GM13976 (cell line): ENCODE measurements at regions not wholly inside any gene's neighbourhood (a gene's known extent, or its start where the extent isn't known, plus 50 kb on each side); places are given as distances from the start of the nearest gene placed in this dataset.

Experiments used
- DNase-seq: peaks from one replicate; pipeline ENCODE4 v3.0.0; 2012; ENCODE audit warnings: low spot score
- CTCF ChIP-seq: IDR thresholded peaks from 2 replicates; pipeline ENCODE4 v1.5.1; 2012; ENCODE audit warnings: borderline replicate concordance, mild to moderate bottlenecking; ENCODE audit not compliant: insufficient read depth; ENCODE audit errors: extremely low read depth, missing control alignments, control extremely low read depth
- in situ Hi-C: fragments of 300-500 bp; cut with MboI; formaldehyde crosslinking; loops from one replicate; pipeline ENCODE4 v1.12.0; 2022; ENCODE audit warnings: low sequenced_read_pairs, mixed read lengths, inconsistent platforms; ENCODE audit not compliant: unreplicated experiment

- in situ Hi-C loops, result no loop called here
- DNase-seq, result no peak
- no peak for TF ChIP-seq CTCF
These were observed 78.0 kb upstream of the TNFSF18 start for GRCh38 chr1:173128742-173129141.

GRCh38 chr1:173127369-173128307 is 76.9 kb upstream of the TNFSF18 start:
- in situ Hi-C loops, result no loop called here
- TF ChIP-seq CTCF, result no peak
- DNase-seq, result no peak

DNA sequence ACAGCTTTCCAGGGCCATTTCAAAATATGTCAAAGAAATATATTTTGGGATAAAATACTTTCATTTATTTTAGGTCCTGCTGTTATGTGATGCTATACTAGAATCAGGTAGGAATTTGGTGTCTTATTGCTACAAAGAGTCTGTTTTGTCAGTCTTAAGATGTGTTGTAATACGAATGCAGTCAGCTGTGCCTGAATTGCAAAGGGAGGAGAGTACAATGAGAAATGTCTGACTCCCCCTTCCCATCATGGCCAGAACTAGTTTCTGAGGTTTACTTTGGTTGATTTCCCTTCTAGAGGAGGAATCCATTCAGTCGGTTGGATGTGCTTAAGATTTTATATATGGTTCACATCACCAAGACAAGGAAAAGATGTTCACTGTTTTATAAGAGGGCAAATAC is 75.7 kb upstream of the TNFSF18 start:
- TF ChIP-seq CTCF, result no peak
- DNase-seq, result no peak
- in situ Hi-C loops, result no loop called here

DNA sequence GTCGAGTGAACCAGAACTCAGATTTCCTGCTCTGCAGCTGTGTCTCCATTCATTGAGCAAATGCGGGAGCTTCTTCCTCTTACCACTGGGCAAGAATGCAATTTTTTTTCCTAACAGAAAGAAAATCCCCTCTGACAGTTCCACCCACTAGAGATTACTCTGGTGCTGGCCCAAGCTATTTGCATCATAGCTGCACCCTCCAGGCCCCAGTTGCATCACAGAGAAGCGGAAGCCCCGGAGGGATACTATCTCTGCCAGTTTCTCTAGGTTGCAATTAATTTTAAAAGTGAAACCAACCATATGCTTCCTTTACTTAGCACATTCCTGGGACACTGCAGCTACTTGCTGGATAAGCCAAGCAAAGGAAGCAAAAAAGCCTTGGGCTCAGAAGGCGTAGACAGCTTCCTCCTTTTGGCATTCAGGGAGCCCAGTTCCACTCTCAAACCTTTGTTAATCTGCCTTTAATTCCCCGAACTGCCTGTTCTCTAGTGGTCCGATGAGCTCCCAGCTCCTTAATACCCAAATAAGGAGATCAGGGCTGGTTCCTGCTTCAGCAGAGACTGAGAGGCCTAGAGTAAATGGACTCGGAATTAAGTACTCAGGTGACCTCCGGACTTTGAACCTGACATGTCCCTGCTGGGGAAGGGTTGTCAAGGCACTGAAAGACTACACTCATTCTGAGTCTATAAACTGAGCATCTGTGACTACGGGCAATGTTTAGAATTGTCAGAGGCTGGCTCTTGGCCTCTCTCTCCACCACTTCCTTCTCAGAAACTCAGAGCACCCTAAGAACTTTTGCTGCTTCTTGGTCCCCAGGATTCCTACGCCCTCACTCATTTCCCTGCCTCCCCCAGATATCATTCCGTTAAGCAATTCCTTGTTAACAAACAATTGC is 72.5 kb upstream of the TNFSF18 start:
- in situ Hi-C loops, result no loop called here
- no peak for DNase-seq

GRCh38 chr1:173122344-173122935 is 71.7 kb upstream of the TNFSF18 start:
- no peak for TF ChIP-seq CTCF
- DNase-seq, result no peak
- in situ Hi-C loops, result no loop called here

More for the DNA sequence above, 72.5 kb upstream of the TNFSF18 start:
- TF ChIP-seq CTCF, result no peak

DNA sequence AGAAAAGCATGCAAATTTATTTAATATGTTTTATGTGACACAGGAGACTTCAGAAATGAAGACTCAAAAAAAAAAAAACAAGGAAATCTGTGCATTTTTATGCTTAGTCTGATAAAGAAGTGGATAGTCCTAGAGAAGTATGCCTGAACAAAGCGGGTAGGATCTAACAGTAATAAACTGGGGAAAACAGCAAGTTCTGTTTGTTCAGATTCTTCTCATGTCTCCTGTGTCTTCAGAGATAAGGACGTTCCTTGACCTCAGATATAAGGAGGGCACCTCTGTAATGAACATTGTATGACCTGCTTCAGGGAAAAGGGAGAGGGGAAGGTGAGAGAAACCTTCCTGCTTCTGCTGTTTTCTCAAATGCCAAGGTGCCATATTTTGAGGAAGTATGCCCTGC is 67.7 kb upstream of the TNFSF18 start:
- in situ Hi-C loops, result no loop called here
- no peak for TF ChIP-seq CTCF
- DNase-seq, result no peak
